Keratinocyte (primary cell): ENCODE measurements at regions not wholly inside any gene's neighbourhood (a gene's known extent, or its start where the extent isn't known, plus 50 kb on each side); places are given as distances from the start of the nearest gene placed in this dataset.

Source experiments
- DNase-seq: peaks from one replicate; pipeline ENCODE4 v3.0.0-alpha.2; 2011; ENCODE audit warnings: low read depth, missing footprints, low spot score
- FAIRE-seq: peaks from 2 replicates; lab custom pipeline; 2011; peaks lifted over from hg19 to GRCh38; lab: Jason Lieb, UNC
- H2AFZ ChIP-seq: 2 replicates; pipeline ENCODE4 v1.6.0; 2012; ENCODE audit warnings: low read length, control low read depth, inconsistent platforms; ENCODE audit not compliant: control insufficient read depth
- H3K27ac ChIP-seq: 2 replicates; pipeline ENCODE4 v1.5.1; 2011; ENCODE audit warnings: low read length; ENCODE audit not compliant: control insufficient read depth, insufficient read depth
- H3K27me3 ChIP-seq: 3 replicates; pipeline ENCODE4 v1.6.0; 2011; ENCODE audit warnings: low read length; ENCODE audit not compliant: control insufficient read depth, insufficient read depth; ENCODE audit errors: extremely low read depth
- H3K36me3 ChIP-seq, 2 experiments: 2 replicates in 1 of 2; 3 replicates in 1 of 2; pipeline ENCODE4 v1.5.1; 2011; ENCODE audit warnings: low read length in 2 of 2, mild to moderate bottlenecking in 1 of 2; ENCODE audit not compliant: control insufficient read depth in 2 of 2, insufficient read depth in 2 of 2; ENCODE audit errors: extremely low read depth in 1 of 2
- H3K4me1 ChIP-seq: 3 replicates; pipeline ENCODE4 v1.5.1; 2011; ENCODE audit warnings: low read length; ENCODE audit not compliant: control insufficient read depth, insufficient read depth; ENCODE audit errors: extremely low read depth
- H3K4me2 ChIP-seq: 3 replicates; pipeline ENCODE4 v1.6.0; 2011; ENCODE audit warnings: low read depth, low read length; ENCODE audit not compliant: control insufficient read depth, insufficient read depth; ENCODE audit errors: extremely low read depth
- H3K4me3 ChIP-seq, 3 experiments: fragments of 200-600 bp in 1 of 3; sonication (generic) in 1 of 3; 2 replicates in 2 of 3; 3 replicates in 1 of 3; pipeline ENCODE4 v1.5.1; 2011 to 2016; ENCODE audit warnings: low read length in 3 of 3, mild to moderate bottlenecking in 3 of 3, control low read depth in 2 of 3, inconsistent platforms in 1 of 3, low read depth in 1 of 3, mixed read lengths in 1 of 3, mixed run types in 1 of 3, moderate library complexity in 1 of 3; ENCODE audit not compliant: control insufficient read depth in 2 of 3, insufficient read depth in 2 of 3; ENCODE audit errors: extremely low read depth in 1 of 3
- H3K79me2 ChIP-seq: 2 replicates; pipeline ENCODE4 v1.6.0; 2012; ENCODE audit warnings: low read length; ENCODE audit not compliant: control insufficient read depth, insufficient read depth
- H3K9ac ChIP-seq: 3 replicates; pipeline ENCODE4 v1.6.0; 2011; ENCODE audit warnings: low read length; ENCODE audit not compliant: control insufficient read depth, insufficient read depth; ENCODE audit errors: extremely low read depth
- H3K9me1 ChIP-seq: 3 replicates; pipeline ENCODE4 v1.6.0; 2011; ENCODE audit warnings: low read length; ENCODE audit not compliant: control insufficient read depth, insufficient read depth; ENCODE audit errors: extremely low read depth
- H3K9me3 ChIP-seq: 2 replicates; pipeline ENCODE4 v1.5.1; 2012; ENCODE audit warnings: low read depth, low read length; ENCODE audit not compliant: control insufficient read depth
- H4K20me1 ChIP-seq: 3 replicates; pipeline ENCODE4 v1.6.0; 2011; ENCODE audit warnings: low read length; ENCODE audit not compliant: control insufficient read depth, insufficient read depth; ENCODE audit errors: extremely low read depth
- EZH2 ChIP-seq: IDR thresholded peaks from one replicate; pipeline ENCODE4 v1.6.1; 2012; ENCODE audit warnings: inconsistent platforms, mild to moderate bottlenecking, low read length, moderate library complexity
- dilution Hi-C: fragments of 300-500 bp; cut with MboI; formaldehyde crosslinking; loops from one replicate; pipeline ENCODE4 v1.7.0; 2020; ENCODE audit warnings: low sequenced_read_pairs; ENCODE audit not compliant: extremely low pct_ligation_motif_present
- TF ChIP-seq, protein P1 (sequence below), 3 experiments: IDR thresholded peaks in 1 of 3; conservative IDR thresholded peaks in 1 of 3; optimal IDR thresholded peaks in 1 of 3; 2 replicates in 2 of 3; 3 replicates in 1 of 3; pipeline versions ENCODE3 to v1.5.1; 2011; ENCODE audit warnings: low read length in 3 of 3, mild to moderate bottlenecking in 3 of 3, moderate library complexity in 2 of 3, control low read depth in 1 of 3, inconsistent platforms in 1 of 3; ENCODE audit not compliant: insufficient read depth in 2 of 3; ENCODE audit errors: extremely low read depth in 1 of 3

- FAIRE-seq, result no peak
Observed at GRCh38 chrX:94288325-94288724, 614.3 kb downstream of the FAM133A start.

DNA sequence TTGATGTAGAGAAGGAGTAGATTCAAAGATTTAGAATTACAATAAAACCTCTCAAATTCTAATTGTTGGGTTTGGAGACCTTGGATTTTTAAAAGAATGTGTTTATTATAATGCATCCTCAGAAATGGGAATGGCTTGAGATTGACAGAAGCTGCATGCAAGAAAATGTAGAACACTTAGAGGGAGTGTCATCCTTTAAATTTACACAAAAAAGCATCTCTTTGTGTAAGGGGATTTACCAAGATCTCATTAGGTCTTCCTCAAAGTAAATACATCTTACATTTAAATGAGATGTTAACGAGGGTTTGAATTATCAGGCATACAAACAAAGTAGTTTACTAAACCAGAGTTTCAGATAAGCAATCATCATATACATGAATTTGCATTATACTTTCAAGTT is 615.0 kb downstream of the FAM133A start:
- H3K4me2 ChIP-seq, result no peak overlapping the region
- DNase-seq (no peak), FAIRE-seq (no peak)
- no peaks in the 10 kb centered on the region for H4K20me1 ChIP-seq
- H3K9me3 ChIP-seq, result no peaks in the 10 kb centered on the region
- H3K79me2 ChIP-seq, result no peaks in the 10 kb centered on the region
- H3K4me1 ChIP-seq, result no peaks in the 10 kb centered on the region
- TF ChIP-seq EZH2, result no peak
- TF ChIP-seq, protein P1, sequence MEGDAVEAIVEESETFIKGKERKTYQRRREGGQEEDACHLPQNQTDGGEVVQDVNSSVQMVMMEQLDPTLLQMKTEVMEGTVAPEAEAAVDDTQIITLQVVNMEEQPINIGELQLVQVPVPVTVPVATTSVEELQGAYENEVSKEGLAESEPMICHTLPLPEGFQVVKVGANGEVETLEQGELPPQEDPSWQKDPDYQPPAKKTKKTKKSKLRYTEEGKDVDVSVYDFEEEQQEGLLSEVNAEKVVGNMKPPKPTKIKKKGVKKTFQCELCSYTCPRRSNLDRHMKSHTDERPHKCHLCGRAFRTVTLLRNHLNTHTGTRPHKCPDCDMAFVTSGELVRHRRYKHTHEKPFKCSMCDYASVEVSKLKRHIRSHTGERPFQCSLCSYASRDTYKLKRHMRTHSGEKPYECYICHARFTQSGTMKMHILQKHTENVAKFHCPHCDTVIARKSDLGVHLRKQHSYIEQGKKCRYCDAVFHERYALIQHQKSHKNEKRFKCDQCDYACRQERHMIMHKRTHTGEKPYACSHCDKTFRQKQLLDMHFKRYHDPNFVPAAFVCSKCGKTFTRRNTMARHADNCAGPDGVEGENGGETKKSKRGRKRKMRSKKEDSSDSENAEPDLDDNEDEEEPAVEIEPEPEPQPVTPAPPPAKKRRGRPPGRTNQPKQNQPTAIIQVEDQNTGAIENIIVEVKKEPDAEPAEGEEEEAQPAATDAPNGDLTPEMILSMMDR (optimal IDR thresholded peaks at IDR 0.05 in 1 of 3, IDR thresholded peaks at IDR 0.05 in 1 of 3, conservative IDR thresholded peaks at IDR 0.05 in 1 of 3; ENCODE audit: extremely low read depth in 1 of 3, insufficient read depth in 2 of 3, low read length in 3 of 3), result no peak
- H2AFZ ChIP-seq, result no peak overlapping the region
- H3K9me1 ChIP-seq, result no peaks in the 10 kb centered on the region
- no peak overlapping the region for H3K4me3 ChIP-seq
- H3K27ac ChIP-seq, result no peak overlapping the region
- dilution Hi-C loops, result no loop called here
- H3K36me3 ChIP-seq, result no peaks in the 10 kb centered on the region
- H3K27me3 ChIP-seq, result no peaks in the 10 kb centered on the region
- no peak overlapping the region for H3K9ac ChIP-seq

More at GRCh38 chrX:94288325-94288724, 614.3 kb downstream of the FAM133A start:
- TF ChIP-seq EZH2, result no peak
- TF ChIP-seq, protein P1 (optimal IDR thresholded peaks at IDR 0.05 in 1 of 3, IDR thresholded peaks at IDR 0.05 in 1 of 3, conservative IDR thresholded peaks at IDR 0.05 in 1 of 3; ENCODE audit: extremely low read depth in 1 of 3, insufficient read depth in 2 of 3, low read length in 3 of 3), result no peak
- no peaks in the 10 kb centered on the region for H3K27me3 ChIP-seq
- H3K27ac ChIP-seq, result no peak overlapping the region
- H2AFZ ChIP-seq, result no peak overlapping the region
- no peak overlapping the region for H3K9ac ChIP-seq
- H3K9me1 ChIP-seq, result no peaks in the 10 kb centered on the region
- H3K36me3 ChIP-seq, result no peaks in the 10 kb centered on the region
- DNase-seq, result no peak
- no peaks in the 10 kb centered on the region for H4K20me1 ChIP-seq
- dilution Hi-C loops, result no loop called here
- no peak overlapping the region for H3K4me2 ChIP-seq
- H3K4me1 ChIP-seq, result no peaks in the 10 kb centered on the region
- no peaks in the 10 kb centered on the region for H3K9me3 ChIP-seq
- no peaks in the 10 kb centered on the region for H3K79me2 ChIP-seq
- no peak overlapping the region for H3K4me3 ChIP-seq
